Frontal cortex (tissue), 3 donors: ENCODE measurements at regions not wholly inside any gene's neighbourhood (a gene's known extent, or its start where the extent isn't known, plus 50 kb on each side); places are given as distances from the start of the nearest gene placed in this dataset.

Source experiments
- DNase-seq, 2 donors: peaks; one replicate each; pipeline ENCODE4 v3.0.0; 2012; ENCODE audit warnings: low spot score in 2 of 2
- FAIRE-seq: peaks from 2 replicates; lab custom pipeline; 2012; peaks lifted over from hg19 to GRCh38; lab: Jason Lieb, UNC
- donor health status: control.
- donor health status: control.
- donor health status: control.

DNA sequence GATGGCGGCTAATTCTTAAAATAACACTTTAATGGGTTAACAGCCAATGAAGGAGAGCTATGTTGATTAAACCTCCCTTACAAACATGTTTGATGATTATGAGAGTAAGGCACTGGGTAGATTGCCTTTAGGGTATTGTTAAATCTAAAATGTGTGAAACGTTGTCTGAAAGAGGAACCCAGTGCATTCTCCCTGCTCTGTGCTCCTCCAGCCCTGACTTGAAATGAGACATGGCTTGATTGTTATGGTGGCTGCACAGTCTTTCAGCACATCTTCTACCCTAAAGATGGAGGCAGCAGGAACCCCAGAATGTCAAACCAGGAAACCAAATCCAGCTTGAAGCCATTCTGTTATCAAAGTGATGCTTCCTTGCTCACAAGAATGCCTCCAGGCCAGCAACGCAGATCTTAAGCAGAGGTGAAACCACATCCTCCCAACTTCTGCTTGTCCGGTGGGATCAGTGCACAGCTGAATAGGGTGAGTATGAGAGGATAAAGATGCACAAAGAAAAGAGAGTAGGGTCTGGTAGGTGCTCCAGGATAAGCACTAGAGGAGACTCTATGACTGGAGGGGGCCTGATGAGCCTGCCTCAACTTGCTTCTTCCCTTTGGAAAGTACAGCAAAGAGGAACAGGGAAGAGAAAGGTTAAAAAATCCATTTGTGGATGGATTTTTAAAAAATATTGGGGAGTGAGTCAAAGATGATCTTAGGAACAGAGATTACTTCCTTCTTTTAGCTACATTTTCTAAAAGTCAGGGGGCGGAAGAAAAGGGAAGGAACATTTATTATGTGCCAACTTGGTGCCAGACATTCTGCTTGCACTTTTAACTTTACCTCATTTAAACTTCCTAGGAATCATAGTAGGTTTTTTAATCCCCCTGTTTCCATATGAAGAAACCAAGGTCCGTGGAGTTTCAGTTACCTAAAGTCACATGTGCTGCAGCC, 523.0 kb downstream of the TXNL1 start:
- FAIRE-seq (no peak), DNase-seq (no peak)

DNA sequence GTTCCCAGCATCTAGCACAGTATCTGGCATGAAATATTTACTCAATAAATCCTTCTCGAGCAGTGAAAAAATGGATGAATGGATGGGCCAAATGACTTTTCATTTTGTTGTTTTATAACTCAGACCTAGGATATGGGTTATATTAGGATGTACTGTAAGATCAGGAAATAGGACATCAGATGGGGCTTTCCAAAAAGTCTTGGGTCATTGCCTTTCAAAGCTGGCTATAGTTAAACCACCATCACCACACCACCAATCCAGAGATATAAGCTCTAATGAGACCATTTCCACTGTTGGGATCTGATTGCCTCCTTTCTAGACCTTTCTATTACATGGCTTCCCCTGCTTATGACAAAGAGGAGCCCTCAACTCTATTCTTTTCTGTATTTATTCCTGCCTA, 525.0 kb upstream of the TCF4 start:
- DNase-seq (no peak), FAIRE-seq (no peak)

DNA sequence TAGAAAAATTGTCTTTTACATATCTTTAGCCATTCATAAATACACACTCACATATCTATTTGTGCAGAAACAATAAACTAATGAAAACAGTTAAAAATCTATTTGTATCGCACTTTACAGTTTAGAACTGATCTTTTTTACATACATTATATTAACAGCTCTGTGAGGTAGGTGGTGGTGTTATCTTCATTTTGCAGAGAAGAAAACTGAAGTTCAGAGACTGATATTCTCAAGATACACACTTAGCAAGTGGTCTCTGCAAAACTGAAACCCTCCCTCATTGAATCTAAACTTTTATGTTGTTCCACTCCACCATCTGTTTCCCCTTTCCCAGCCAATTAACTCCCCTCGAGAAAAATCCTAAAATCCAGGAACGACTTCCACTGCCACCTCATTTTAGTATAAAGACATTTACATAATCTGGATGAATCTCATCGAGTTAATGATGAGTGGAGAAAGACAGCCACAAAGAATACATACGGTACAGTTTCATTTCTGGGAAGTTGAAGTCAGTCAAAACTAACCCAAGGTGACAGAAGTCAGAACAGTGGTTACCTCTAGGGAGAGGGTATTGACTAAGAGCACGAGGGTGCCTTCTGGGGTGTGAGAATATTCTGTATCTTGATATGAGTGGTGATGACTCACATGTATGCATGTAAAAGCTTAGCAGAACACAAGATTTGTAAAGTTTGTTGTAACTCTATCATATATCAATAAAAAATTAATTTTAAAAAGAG, 524.2 kb upstream of the TCF4 start:
- DNase-seq (no peak), FAIRE-seq (no peak)

DNA sequence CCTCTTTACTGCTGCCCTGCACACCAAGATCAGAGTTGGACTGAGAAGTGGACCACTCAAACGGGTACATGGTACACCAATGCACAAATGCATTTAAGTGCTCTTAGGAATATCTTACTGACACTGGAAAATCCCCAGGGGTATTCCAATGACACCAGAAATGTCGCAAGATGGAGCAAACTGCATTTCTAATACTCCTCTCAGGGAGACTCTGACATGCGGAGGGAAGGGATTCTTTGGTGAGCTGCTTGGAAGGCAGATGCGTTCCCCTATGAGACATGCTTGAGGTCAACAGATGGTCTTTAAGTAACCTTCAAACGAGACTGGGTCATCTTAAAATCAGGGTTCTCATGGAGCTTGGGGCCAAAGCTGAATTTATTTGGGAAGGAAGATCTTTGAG, 521.8 kb upstream of the TCF4 start:
- FAIRE-seq = no peak
- no peak for DNase-seq

DNA sequence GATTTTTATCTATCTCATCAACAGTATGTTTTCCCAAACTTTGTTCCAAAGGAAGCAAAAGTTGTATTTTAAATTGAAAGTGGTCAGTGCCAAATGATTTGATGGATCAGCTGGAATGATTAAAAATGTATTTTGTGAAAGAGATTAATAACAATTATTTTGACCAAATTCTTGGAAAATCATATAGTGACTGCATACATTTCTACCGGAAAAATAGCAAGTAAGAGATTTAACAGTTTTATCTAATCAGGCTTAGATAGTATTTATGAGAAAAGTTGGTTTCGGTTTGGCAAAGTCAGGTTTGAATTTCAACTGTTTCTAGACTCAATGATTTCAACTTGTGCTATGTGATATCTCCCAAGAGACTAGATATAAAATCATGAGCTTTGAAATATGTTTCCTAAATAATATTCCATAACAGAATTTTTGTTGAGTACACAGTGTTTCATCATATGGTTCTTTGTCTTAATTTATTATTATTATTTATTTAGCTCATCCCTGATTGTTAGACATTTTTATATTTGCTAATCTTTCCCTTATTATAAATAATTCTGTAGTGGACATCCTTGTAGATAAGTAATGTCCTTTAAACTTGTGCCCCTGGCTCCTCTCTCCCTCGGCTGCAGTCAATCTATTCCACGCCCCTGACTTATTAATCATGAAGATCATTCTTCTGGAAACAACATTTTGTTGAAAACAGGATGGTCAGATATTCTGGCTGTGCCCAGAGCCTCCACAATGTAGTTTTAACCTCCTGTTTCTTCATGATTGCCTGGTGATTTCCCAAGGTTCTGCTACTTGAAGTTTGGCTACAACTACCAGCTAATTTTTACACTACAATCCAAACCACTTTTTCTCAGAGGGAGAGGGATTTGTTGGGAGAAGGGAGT, 520.7 kb upstream of the TCF4 start:
- DNase-seq = no peak

DNA sequence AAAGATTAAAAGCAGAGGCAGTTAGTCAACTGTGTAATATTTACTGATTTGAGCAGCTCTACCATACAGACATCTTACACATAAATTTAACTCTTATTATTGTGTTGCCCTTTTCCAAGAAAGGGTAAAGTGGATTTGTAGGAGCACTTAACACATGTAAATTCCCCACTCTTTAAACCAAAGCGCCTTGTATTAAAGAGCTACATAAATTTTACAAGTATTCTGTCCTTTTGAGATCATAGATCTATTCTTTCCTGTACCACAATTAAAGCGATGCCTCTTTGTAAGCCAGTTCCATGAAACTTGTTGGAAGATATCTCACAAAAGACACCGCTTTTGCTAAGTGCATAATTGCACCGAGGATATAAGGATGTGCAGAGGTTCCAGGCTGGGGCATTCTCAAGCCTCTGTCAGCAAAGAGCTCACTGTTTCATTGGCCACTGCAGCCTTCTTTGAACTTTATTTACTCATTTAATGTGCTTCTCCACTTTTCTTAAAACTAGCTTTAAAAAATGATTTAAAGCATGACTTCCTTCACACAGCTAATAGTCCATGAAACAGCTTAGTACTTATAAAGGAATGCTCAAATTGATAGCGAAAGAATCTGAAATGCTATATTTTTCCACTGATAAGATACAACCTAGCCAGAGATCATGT, 520.0 kb upstream of the TCF4 start:
- no peak for DNase-seq

More for the DNA sequence above, 520.7 kb upstream of the TCF4 start:
- no peak for FAIRE-seq

DNA sequence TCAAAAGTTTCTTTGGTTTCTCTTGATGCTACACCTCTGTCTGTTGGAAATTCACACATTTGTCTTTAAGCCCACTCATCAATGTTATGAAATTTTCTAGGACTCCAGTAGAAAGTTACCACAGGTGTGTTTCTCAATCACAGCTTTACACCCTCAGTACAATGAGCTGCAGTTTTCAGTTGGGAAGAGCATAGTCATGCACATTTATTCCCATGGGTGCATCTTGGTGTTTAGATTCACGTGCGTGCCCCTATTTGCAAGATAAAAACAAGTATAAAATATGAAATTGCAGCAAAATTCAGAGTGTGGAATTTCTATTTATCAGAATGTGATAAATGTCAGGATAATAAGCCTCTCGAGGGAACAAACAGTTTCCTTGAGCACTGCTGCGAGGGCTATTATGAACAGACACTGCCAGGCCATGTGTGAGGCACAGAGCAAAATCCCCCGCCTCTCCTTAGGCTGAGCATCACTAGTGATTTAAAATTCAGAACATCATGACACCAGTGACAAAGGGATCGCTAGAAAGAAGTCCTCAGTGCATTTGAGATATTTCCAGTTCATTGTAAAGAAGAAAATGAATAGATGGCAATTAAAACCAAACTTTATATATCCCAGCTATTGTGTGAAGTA, 512.2 kb upstream of the TCF4 start:
- DNase-seq (no peak), FAIRE-seq (no peak)

More for the DNA sequence above, 520.0 kb upstream of the TCF4 start:
- no peak for FAIRE-seq

DNA sequence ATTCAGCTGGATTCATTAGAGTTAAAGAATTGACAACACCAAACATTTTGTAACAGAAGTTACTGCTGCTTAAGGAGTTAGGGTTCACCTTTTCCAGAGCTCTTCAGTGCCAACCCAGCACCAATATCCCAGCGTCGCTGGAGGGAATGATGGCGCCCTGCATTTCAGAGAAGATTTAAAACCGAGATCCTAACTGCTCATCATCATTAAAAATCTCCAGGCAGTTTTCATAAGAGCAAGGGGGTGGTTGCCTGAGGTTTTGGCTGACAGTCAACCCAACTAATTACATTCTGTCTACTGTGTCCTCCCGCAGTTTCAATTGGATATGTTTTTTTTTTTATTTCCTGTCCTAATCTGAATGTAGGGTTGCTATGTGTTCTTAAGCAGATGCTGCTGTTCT, 509.6 kb upstream of the TCF4 start:
- no peak for FAIRE-seq

DNA sequence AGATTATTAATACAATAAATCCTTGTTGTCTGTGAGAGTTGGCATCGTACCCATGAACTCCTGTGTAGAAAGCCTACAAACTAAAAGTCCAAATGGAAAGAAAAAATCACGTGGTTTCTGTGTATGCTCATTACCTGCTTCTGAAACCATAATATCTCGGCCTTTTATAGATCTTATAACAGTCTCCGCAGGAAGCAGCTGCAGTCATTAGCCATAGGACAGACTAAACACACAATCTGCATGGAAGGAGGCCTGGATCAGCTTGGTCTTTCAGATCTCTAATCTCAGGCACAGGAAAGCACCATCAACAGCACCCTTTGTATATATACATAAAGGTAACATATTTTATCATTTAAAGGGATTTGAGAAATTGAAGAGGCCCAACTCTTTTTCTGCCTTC, 508.9 kb upstream of the TCF4 start:
- FAIRE-seq = no peak
- DNase-seq = no peak

More for the DNA sequence above, 509.6 kb upstream of the TCF4 start:
- no peak for DNase-seq

DNA sequence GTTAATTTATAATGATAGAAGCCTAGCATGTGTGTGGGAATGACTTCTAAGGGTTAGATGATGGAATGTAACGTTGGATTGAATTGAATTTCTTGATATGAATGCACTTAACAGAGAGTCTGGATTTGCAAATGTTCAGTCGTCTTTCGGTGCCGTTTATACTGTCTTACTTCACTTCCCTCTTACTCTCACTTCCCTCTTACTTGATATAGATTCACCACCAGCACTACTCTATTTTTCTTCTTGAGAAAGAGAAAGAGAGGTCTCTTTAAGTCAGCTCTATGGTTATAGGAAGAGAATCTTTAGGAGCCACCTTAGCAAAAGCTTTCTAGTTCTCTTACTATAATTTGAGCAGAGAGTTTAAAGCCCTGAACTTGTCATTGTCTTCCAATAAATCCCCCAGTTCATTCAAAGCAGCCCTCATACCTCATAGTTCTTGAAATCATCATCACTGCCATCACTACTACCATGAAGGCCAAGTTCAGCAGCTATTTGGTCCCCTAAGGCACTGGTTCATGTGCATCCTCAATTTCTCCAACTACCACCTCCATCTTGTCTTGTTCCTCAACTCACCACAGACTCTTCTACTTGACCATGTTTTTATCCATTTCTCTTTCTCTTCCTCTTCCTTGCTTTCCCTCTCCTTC, 501.7 kb upstream of the TCF4 start:
- no peak for FAIRE-seq
- no peak for DNase-seq

DNA sequence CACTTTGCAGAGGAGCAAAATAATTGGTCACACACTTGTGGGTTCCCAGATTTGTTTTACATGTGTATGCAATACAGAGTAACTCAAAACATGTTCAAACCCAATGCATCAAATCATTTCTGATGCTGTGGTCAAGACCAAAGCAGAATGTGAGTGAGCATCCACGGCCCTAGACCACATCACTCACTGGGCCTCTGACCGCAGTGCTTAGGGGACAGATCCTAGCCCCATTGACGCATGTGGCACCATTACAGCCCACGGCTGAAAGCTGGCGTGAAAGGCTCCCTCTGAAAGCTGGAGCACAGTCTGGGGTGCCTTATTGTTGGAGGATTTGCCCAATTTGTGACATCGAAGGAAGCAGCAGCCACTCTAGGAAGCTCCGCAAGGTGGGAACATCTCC, 498.8 kb upstream of the TCF4 start:
- DNase-seq (no peak), FAIRE-seq (no peak)

DNA sequence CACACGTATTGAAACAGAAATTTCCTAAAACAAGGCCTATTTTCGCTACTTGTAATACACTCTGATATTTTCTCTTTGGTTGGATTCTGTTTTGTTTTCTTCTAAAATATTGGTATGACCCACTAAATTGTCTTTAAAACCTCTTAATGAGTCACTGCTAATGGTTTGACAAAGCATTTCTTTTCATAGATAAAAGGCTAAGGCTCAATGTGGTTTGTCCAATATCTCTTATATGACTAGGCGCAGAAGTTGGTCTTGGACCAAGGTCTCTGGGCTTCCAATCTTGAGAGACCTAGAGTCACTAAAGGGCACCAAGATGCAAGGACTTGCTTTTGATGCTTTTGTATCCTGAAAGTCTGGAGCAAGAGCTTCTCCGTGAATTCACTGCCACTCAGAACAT, 498.2 kb upstream of the TCF4 start:
- FAIRE-seq = no peak
- DNase-seq = no peak

DNA sequence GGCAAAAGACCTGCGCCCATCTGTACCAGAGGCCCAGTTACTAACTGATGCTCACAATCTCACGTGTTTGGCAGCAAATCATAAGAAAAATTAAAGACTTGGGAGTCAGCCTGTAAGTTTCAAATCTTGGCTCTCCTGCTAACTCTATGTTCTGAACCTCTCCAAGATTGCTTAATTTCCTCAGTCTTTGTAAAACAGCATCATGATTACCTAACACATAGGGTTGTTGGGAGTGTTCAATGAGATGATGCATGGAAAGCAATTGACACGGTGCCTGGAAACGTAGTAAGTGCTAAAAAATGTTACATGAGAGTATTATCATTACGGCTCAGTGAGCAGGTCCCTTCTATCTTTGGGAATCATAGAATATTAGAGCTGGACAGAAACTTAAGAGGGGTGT, 497.6 kb upstream of the TCF4 start:
- no peak for DNase-seq
- FAIRE-seq = no peak

DNA sequence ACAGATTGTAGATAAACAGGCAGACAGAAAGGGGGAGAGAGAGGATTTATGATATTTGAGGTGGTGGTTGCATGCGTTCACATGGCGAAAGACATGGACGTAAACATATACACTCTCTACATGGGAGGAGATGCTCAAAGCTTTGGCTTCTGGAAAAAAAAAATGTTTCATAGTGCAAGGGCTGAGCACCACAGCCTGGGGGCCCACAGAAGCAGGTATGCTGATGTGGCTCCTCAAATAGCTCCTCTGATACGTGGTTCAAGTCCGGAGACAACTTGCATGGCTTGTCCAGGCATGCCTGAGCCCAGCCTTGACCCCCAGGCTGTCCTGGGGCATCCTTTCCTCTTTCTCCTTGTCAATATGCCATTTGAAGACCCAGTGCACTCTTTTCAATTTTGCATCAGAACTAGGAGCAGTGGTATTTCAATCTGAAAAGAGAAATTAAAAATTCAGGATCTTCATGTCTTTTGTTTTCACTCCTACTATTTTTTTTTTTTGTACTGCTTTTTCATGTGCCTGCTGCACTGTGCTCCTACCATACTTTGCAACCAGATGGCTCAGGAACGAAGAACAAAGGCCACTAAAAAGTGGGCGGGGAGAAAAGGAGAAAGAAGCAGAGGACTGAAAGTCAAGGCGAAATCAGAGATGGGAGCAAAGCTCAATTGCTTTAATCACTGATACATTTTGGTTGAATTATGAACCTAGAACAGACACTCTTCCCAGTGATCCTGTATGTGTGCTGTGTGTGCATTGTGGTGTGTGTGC, 495.7 kb upstream of the TCF4 start:
- FAIRE-seq (no peak), DNase-seq (no peak)

DNA sequence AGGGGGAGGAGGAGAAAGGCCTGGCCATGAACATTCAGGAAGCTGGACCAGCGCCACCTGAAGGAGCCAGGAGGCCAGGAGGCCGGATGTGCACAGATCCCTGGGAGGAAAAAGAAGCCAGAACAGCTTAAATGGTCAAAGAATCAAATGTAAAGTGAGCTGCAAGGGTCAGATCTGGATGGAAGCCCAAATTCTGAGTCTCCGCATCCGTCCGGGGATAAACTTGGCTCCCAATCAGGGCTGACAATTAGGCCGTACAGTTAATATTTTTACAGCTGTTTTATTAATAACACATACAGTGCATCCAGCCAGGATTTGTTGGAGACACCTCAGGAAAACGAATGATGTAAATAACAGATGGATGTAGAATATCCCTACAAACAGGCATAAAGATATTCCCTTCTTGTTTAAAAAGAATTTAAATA, 495.1 kb upstream of the TCF4 start:
- DNase-seq = no peak
- no peak for FAIRE-seq

DNA sequence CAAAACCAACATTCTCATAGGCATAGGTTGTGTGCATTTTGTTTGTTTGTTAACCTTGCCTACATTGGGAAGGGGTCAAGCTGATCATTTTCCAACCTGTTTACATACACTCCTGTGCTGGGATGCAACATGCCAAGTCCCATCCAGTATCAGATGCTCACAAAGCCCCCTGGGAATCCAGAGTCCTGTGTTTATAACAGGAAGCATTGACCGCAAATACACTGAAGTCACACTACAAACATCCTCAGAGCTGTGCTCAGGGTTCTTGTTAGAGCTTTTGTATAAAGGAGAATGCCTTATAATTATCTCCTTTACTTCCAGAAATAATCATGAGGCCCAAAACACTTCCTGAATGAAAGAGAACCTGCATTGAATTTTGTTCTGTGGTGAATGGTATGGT, 488.7 kb upstream of the TCF4 start:
- no peak for DNase-seq
- FAIRE-seq = no peak

DNA sequence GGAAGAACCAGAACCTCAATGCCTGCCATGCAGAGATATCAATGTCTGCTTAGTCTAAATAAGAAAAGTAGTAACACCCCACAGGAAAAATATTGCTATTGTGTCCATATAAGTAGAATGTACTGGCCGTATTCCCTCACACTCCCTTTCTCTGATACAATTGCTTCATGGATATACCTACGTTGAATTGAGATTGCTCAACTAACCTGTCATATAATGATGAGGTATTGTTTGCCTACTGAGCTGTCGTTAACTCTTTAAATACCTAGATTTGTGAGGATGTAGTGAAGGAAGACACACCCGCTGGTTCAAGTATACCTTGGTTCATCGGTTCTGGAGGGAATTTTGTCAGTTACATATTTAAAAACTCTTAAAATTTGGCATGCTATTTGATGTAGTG, 480.7 kb upstream of the TCF4 start:
- no peak for DNase-seq
- FAIRE-seq = no peak
